Lower leg skin (tissue), 3 donors: ENCODE measurements at regions not wholly inside any gene's neighbourhood (a gene's known extent, or its start where the extent isn't known, plus 50 kb on each side); places are given as distances from the start of the nearest gene placed in this dataset.

Source experiments
- CTCF ChIP-seq, 3 donors: fragments of 450-650 bp; IDR thresholded peaks; one replicate each; pipeline ENCODE4 v1.5.1; 2016; ENCODE audit warnings: antibody characterized with exemption in 3 of 3, mild to moderate bottlenecking in 3 of 3, moderate library complexity in 2 of 3
- POLR2A ChIP-seq, 2 donors: fragments of 450-650 bp; IDR thresholded peaks; one replicate each; pipeline ENCODE4 v1.6.1; 2016 to 2017; ENCODE audit warnings: antibody characterized with exemption in 2 of 2, mild to moderate bottlenecking in 1 of 2, moderate library complexity in 1 of 2

GRCh38 chr4:18366136-18366535 is 344.6 kb upstream of the LCORL start:
- TF ChIP-seq CTCF (IDR thresholded peaks at IDR 0.05) (no peak), POLR2A (IDR thresholded peaks at IDR 0.05) (no peak)
